ENCODE measurements at regions not wholly inside any gene's neighbourhood (a gene's known extent, or its start where the extent isn't known, plus 50 kb on each side); places are given as distances from the start of the nearest gene placed in this dataset.

GRCh38 chr6:14783594-14783993, 462.3 kb upstream of the JARID2 start:
- no peak for DNase-seq (ENCODE audit: low read depth)

DNA sequence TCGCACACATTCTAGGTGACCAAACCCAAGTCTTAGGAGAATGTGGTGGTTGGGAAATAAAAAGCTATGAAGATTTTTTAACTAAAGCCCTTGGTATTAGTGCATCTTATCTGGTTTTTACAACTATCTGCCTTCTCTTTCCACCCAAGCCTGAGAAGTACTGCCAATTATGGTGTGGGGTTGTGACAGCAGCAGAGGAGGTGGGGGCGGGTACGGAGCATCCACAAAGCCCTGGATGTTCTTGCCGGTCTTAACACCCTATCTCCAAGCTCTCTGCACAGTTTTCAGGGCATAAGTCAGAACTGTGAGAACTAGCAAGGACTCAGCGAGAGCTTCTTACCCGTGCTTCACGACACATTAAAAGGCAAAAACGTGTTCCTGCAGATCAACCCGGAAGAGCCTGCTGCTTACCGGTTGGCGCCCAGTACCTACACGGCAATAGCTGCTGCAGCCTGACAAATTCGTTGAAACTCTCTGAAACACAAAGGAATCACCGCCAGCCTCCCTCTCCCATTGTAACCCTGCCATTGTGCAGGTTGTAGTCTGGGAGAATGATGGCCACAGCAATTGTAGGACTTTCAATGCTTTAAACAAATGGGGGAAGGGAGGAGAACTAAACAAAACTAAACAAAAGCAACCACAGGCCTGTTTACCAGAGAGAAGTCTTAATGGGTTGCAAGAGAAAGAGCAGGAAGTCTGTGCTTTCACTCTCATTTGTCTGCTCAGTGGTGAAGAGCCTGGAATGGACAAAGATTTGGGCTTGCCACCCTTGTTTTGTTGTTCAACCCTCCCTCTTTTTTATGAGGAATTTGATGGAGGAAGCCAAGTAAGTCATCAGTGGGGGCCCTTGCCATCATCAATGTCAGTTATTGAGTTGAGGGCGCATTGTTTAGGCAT, 461.0 kb upstream of the JARID2 start:
- no peak for DNase-seq (ENCODE audit: low read depth)

DNA sequence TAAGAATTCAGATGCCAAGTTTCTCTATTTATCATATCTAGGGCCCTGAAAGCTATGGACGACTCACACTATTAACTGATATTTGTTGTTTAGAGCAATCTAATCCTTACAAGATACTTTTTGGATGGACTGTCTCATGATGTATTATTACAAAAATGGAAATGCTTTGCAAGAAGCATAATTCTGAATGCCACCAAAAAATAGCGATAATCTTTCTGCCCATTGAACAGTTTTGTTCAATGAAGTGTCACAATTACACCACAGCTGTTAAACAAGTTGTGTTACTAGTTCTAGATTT, 460.4 kb upstream of the JARID2 start:
- DNase-seq (ENCODE audit: low read depth), result no peak

DNA sequence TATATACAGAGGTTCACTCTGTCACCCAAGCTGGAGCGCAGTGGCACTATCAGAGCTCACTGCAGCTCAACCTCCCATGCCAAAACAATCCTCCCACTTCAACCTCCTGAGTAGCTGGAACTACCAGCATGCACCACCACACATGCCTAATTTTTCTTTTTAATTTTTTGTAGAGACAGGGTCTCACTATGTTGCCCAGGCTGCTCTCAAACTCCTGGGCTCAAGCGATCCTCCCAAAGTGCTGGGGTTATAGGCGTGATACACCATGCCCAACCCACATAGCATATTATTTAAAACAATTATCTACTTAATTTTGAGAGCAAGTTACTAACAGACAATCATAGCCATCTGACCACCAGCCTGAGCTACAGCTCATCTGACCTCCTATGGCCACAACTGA, 459.9 kb upstream of the JARID2 start:
- no peak for DNase-seq (ENCODE audit: low read depth)

GRCh38 chr6:14786455-14786854, 459.4 kb upstream of the JARID2 start:
- DNase-seq (ENCODE audit: low read depth), result no peak

DNA sequence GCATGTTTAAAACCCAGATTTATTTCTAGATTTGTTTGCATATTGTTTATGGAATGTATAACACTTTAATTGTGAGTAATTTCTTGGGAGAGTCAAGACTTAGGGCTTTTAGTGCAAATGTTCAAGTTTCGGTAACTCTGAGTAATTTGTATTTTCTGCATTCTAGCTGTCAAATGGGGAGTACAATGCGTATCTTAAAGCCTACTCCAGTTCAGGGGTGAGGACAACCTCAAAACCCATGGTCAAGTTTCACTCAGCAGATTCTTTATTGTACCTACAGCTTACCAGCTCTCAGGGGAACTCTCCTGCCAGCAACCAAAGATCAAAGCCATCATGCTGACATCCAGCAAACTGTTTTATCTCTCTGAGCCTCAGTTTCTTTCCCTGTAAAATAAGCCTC, 458.6 kb upstream of the JARID2 start:
- DNase-seq (ENCODE audit: low read depth), result no peak

DNA sequence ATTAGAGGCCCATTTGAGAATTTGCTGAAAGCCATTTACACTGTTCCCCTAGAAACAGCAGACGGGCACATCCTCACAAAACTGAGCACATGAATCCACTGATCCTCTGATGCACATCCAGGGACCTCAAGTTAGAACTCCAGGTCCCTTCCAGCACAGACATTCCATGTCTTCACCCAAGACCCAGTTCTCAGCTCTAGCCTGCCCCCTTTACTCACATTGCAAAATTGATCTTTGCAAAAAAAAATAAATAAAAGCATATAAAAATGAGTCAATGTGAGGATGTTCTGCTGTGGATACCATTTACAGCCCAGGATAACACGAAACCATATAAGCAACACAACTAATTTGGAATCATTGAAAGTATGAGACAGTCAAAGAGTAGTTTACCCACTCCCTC, 458.2 kb upstream of the JARID2 start:
- DNase-seq (ENCODE audit: low read depth), result no peak

GRCh38 chr6:14789996-14790395, 455.9 kb upstream of the JARID2 start:
- DNase-seq (ENCODE audit: low read depth), result no peak

DNA sequence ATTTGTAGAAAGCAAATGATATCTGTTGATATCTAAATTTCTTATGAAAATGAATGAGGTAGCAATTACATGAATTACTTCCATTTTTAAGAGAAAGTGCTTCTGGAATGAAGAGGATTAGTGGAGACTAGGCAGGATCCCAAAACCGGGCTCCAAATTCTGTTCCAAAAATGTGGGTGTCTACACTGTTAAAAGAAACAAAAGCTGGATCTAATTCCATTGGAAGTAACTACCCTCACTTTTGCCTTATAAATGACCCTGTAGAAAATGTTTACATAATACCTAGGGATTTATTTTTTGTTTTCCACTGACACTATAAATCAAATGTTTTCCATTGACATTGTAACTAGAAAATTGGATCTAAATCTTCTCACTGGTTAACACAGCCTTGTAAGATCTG, 454.9 kb upstream of the JARID2 start:
- DNase-seq (ENCODE audit: low read depth), result no peak

DNA sequence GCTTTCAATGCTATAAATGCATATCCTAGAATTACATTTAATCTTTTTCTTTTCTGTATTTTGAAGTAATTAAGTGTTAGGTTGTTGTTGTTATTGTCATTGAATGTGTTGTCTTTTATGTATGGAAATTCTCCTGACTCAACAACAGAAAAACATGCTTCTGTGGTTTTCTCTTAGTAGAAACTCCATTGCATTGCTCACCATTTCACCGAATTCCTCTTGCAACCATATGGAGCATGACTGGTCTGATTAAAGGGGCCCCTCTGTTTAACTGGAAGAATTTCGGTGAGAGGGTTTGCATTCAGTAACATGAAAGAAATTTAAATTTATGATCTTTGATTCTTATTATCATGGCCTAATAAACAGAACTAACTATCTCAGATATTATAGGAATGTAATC, 454.3 kb upstream of the JARID2 start:
- peak; percentile 34 for DNase-seq (ENCODE audit: low read depth)

DNA sequence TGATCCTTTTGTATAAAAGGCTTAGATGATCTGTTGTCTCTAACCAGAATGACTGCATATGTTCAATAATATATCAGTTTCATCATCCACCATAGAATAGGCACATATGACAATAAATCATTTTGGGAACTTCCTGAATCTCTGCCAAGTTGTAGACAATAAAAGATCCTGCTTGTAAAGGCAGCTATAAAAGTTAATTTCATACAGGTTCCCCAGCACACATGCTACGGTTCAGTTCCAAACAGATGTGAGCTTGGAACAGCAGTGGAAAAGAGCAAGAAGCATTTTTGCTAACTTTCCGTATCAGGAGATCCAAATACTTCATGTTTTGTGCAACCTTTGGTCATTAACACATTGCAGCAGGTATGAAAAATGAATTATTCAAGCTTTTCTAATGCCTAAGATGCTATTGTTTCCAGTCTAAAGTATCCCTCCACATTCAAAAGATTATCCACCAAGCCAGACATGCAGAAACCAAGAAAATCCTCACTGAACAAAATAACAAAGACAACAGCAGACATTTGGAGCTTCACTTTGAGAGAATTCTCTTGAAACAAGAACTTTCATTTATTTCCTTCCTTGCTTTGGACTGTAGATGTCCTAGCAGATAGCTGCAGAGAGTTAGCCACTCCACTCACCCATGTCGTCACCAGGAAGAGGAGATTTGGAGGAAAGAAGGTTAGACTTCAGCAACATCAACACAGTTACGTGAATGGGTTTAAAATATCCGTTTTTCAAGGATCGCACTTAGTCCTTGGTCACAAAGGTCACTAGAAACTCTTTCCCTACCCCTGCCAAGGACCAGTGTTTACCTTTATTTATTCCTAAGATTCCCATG, 453.5 kb upstream of the JARID2 start:
- no peak for DNase-seq (ENCODE audit: low read depth)

- DNase-seq (ENCODE audit: low read depth), result no peak
These were observed 450.4 kb upstream of the JARID2 start for GRCh38 chr6:14795451-14795850.

DNA sequence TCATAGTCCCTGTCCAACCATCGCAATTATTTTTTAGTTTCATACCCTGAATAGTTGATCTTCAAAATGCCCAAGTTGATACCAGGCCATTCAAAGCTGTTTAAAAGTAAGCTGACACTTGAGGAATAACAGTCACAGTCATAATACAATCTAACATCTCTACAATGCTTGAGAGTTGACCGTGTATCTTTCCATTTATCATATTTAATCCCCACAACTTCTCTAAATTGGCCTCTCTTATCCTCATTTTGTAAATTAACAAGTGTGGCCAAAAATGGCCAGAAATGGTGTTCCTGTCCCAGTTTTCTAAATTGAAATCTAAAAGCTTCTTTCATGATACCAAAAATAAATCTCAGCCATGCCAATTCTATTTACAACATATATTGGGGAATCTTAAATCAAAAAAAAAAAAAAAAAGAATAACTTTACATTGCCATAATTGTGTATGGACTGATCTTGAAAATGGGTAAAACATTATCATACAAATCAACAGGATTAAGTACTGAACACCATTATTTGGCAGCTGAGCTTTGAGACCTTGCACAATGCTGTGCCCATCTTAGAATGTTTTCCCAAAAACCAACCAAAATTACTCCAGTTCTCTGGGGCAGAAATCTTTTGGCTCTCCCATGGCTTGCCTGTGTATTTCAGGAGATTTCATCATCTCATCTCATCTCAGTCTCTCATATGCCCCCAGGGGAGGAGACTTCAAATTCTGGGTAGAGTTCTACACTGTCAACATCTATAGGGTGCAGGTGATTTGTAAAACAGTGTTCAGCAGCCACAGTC, 448.7 kb upstream of the JARID2 start:
- DNase-seq (ENCODE audit: low read depth), result no peak

GRCh38 chr6:14797875-14798593, 447.8 kb upstream of the JARID2 start:
- no peak for DNase-seq (ENCODE audit: low read depth)

- no peak for DNase-seq (ENCODE audit: low read depth)
These were observed 447.3 kb upstream of the JARID2 start for GRCh38 chr6:14798594-14798982.

DNA sequence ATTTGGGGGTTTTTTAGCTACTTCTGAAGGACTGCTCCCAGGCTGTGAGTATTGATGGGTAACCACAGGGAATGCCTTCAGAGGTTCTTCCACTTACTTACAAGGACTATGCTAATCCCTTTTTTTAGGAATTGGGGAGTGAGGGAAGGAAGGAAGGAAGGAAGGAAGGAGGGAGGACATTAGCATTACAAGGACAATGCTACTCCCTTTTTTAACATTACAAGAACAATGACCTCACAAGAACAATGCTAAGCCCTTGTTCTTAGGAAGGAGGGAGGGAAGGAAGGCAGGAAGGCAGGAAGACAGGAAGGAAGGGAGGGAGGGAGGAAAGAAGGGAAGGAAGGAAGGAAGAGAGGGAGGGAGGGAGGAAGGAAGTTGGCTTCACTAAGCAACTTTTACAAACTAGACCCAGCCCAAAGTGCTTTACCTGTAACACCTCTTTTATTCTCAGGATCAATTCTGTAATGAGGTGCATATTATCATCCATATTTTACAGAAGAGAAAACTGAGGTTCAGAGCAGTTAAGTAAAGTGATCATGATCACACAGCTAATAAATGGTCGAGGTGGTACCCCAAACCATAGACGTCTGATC, 446.8 kb upstream of the JARID2 start:
- no peak for DNase-seq (ENCODE audit: low read depth)

GRCh38 chr6:14799928-14800327, 445.9 kb upstream of the JARID2 start:
- peak; percentile 29 for DNase-seq (ENCODE audit: low read depth)

GRCh38 chr6:14802514-14803160, 443.2 kb upstream of the JARID2 start:
- no peak for DNase-seq (ENCODE audit: low read depth)

GRCh38 chr6:14804001-14804784, 441.7 kb upstream of the JARID2 start:
- DNase-seq (ENCODE audit: low read depth), result no peak

GRCh38 chr6:14804785-14805210, 441.1 kb upstream of the JARID2 start:
- DNase-seq (ENCODE audit: low read depth), result no peak

Data from HS-5 (cell line).